ENCODE measurements at regions not wholly inside any gene's neighbourhood (a gene's known extent, or its start where the extent isn't known, plus 50 kb on each side); places are given as distances from the start of the nearest gene placed in this dataset.
"Not testable (repeated sequence)": the region's sequence is repeated elsewhere in the genome, so short reads cannot be mapped to it uniquely, and the experiment has no call there.

- TF ChIP-seq USF1 (CRISPR knock-in tag; IDR thresholded peaks at IDR 0.05): no peak
- TF ChIP-seq GABPB1 (CRISPR knock-in tag; IDR thresholded peaks at IDR 0.05): no peak
- no peak for TF ChIP-seq NFYB (CRISPR knock-in tag; conservative IDR thresholded peaks at IDR 0.05; ENCODE audit: low read depth)
- no peak for TF ChIP-seq ZNF425 (CRISPR knock-in tag; conservative IDR thresholded peaks at IDR 0.05)
- TF ChIP-seq CDX4 (CRISPR knock-in tag; IDR thresholded peaks at IDR 0.05; ENCODE audit: borderline replicate concordance): no peak
- TF ChIP-seq ZNF416 (CRISPR knock-in tag; IDR thresholded peaks at IDR 0.05): no peak
- TF ChIP-seq MLX (CRISPR knock-in tag; IDR thresholded peaks at IDR 0.05): no peak
- Mint-ChIP-seq H3K36me3 (no peaks in the 10 kb centered on the region), H3K9me3 (peaks cover 6% of the 10 kb centered on the region), H3K4me1 (peaks cover 32% of the 10 kb centered on the region), H3K4me3 (no peak overlapping the region), H3K27me3 (ENCODE audit: low read depth) (no peaks in the 10 kb centered on the region), H3K27ac (no peak overlapping the region)
- no peak for ATAC-seq
- POLR2A ChIA-PET: no interaction called here
- no peak for DNase-seq (ENCODE audit: low spot score)
- CTCF ChIA-PET: interaction anchor here (0.5 to 3.1 kb wide), 9 partner anchors 13 to 1269 kb away, joined by 3 to 11 read pairs (median 3); no protein-coding TSS in a partner anchor
These were observed 393.8 kb downstream of the TSHZ3 start for GRCh38 chr19:30955112-30956104.

- H3K27me3 Mint-ChIP-seq (ENCODE audit: low read depth); H3K27ac Mint-ChIP-seq; H3K4me3 Mint-ChIP-seq; H3K4me1 Mint-ChIP-seq; DNase-seq (ENCODE audit: low spot score); ATAC-seq; H3K36me3 Mint-ChIP-seq; POLR2A ChIA-PET; H3K9me3 Mint-ChIP-seq: not testable (repeated sequence)
- 0 out of 2 replicates have a peak, but pooled peaks have one; percentile 43 for TF ChIP-seq ZNF512 (CRISPR knock-in tag; IDR thresholded peaks at IDR 0.05; ENCODE audit: borderline replicate concordance)
- CTCF ChIA-PET: interaction anchor here (1.2 kb wide), 1 partner anchor 145 kb away, joined by 3 read pairs; no protein-coding TSS in a partner anchor
These were observed 404.8 kb downstream of the TSHZ3 start for GRCh38 chr19:30944276-30944932.

GRCh38 chr19:30943101-30943843, 406.0 kb downstream of the TSHZ3 start:
- no peak overlapping the region for H3K4me3 Mint-ChIP-seq
- CTCF ChIA-PET: interaction anchor here (1.2 to 1.4 kb wide), 2 partner anchors 144 to 248 kb away, joined by 3 read pairs; no protein-coding TSS in a partner anchor
- ATAC-seq (no peak), DNase-seq (ENCODE audit: low spot score) (no peak)
- peaks cover 7% of the 10 kb centered on the region; the same call in 1 of the 2 replicates for H3K4me1 Mint-ChIP-seq
- H3K27me3 Mint-ChIP-seq (ENCODE audit: low read depth): no peaks in the 10 kb centered on the region
- no peak overlapping the region for H3K27ac Mint-ChIP-seq
- no peaks in the 10 kb centered on the region for H3K36me3 Mint-ChIP-seq
- peaks cover 4% of the 10 kb centered on the region for H3K9me3 Mint-ChIP-seq
- POLR2A ChIA-PET: interaction anchor here (0.5 kb wide), 1 partner anchor 932 kb away, joined by 3 read pairs; no protein-coding TSS in a partner anchor
- TF ChIP-seq ETV6 (CRISPR knock-in tag; IDR thresholded peaks at IDR 0.05): no peak
- no peak for TF ChIP-seq ZNF219 (CRISPR knock-in tag; IDR thresholded peaks at IDR 0.05; ENCODE audit: borderline replicate concordance)
- no peak for TF ChIP-seq NR2C2 (CRISPR knock-in tag; IDR thresholded peaks at IDR 0.05)
- TF ChIP-seq GABPB1 (CRISPR knock-in tag; IDR thresholded peaks at IDR 0.05): no peak
- no peak for TF ChIP-seq MAX (CRISPR knock-in tag; IDR thresholded peaks at IDR 0.05)
- TF ChIP-seq E2F5 (CRISPR knock-in tag; IDR thresholded peaks at IDR 0.05): no peak
- no peak for TF ChIP-seq STAT6 (CRISPR knock-in tag; conservative IDR thresholded peaks at IDR 0.05; ENCODE audit: low read depth)
- no peak for TF ChIP-seq ZNF416 (CRISPR knock-in tag; IDR thresholded peaks at IDR 0.05)
- TF ChIP-seq ZNF121 (CRISPR knock-in tag; IDR thresholded peaks at IDR 0.05): no peak
- no peak for TF ChIP-seq ATF3 (CRISPR knock-in tag; conservative IDR thresholded peaks at IDR 0.05)
